ENCODE measurements at regions not wholly inside any gene's neighbourhood (a gene's known extent, or its start where the extent isn't known, plus 50 kb on each side); places are given as distances from the start of the nearest gene placed in this dataset.

- Histone ChIP-seq H3K4me3 (no peak overlapping the region), H3K27me3 (no peaks in the 10 kb centered on the region), H3K9me3 (no peaks in the 10 kb centered on the region), H3K27ac (no peak overlapping the region), H3K36me3 (no peaks in the 10 kb centered on the region), H3K4me1 (peaks cover 27 to 39% of the 10 kb centered on the region in 2 donors)
- DNase-seq: no peak
- intact Hi-C loops (cut with DNase I): no loop called here
- ATAC-seq: no peak
- no peak for TF ChIP-seq CTCF (IDR thresholded peaks at IDR 0.05)
Measured at GRCh38 chr13:50514249-50514648, 329.2 kb downstream of the DLEU7 start.

GRCh38 chr13:50518131-50518530, 325.4 kb downstream of the DLEU7 start:
- H3K9me3 ChIP-seq: no peaks in the 10 kb centered on the region
- no peak for TF ChIP-seq CTCF (IDR thresholded peaks at IDR 0.05)
- ATAC-seq: no peak
- H3K27me3 ChIP-seq: no peaks in the 10 kb centered on the region
- no peaks in the 10 kb centered on the region for H3K36me3 ChIP-seq
- no peak overlapping the region for H3K4me3 ChIP-seq
- H3K27ac ChIP-seq: no peak overlapping the region
- intact Hi-C loops (cut with DNase I): no loop called here
- no peak for DNase-seq
- H3K4me1 ChIP-seq: peaks cover 41 to 58% of the 10 kb centered on the region in 2 donors

- intact Hi-C loops (cut with DNase I): no loop called here
- ATAC-seq: peak; percentile 22
Measured at GRCh38 chr13:50518781-50519201, 324.7 kb downstream of the DLEU7 start.

GRCh38 chr13:50519866-50520265, 323.6 kb downstream of the DLEU7 start:
- H3K27ac ChIP-seq: peak overlapping the region in 1 of 2 donors; percentile 38

More at GRCh38 chr13:50518781-50519201, 324.7 kb downstream of the DLEU7 start:
- no peaks in the 10 kb centered on the region for H3K27me3 ChIP-seq
- no peak overlapping the region for H3K27ac ChIP-seq
- no peak for TF ChIP-seq CTCF (IDR thresholded peaks at IDR 0.05)
- H3K4me1 ChIP-seq: peaks cover 35 to 58% of the 10 kb centered on the region in 2 donors
- H3K9me3 ChIP-seq: no peaks in the 10 kb centered on the region
- H3K4me3 ChIP-seq: no peak overlapping the region
- no peaks in the 10 kb centered on the region for H3K36me3 ChIP-seq
- DNase-seq: peak in 2 of 4 donors; percentile 51 to 58

More at GRCh38 chr13:50519866-50520265, 323.6 kb downstream of the DLEU7 start:
- peaks cover 33 to 62% of the 10 kb centered on the region in 2 donors for H3K4me1 ChIP-seq
- no peaks in the 10 kb centered on the region for H3K9me3 ChIP-seq
- DNase-seq (no peak), ATAC-seq (peak; percentile 46)
- TF ChIP-seq CTCF (IDR thresholded peaks at IDR 0.05): no peak
- no peaks in the 10 kb centered on the region for H3K36me3 ChIP-seq
- no peak overlapping the region for H3K4me3 ChIP-seq
- intact Hi-C loops (cut with DNase I): loop anchor here in 1 of 2 donors (10.0 kb wide), 1 partner anchor 345 kb away; no protein-coding TSS in a partner anchor
- H3K27me3 ChIP-seq: no peaks in the 10 kb centered on the region

Measured in left lung (tissue), 4 donors.